Fibroblast of skin of right biceps (primary cell): ENCODE measurements at regions not wholly inside any gene's neighbourhood (a gene's known extent, or its start where the extent isn't known, plus 50 kb on each side); places are given as distances from the start of the nearest gene placed in this dataset.
"Not testable (repeated sequence)": the region's sequence is repeated elsewhere in the genome, so short reads cannot be mapped to it uniquely, and the experiment has no call there.

Experiments used
- DNase-seq: peaks from one replicate; pipeline ENCODE4 v3.0.0-alpha.2; 2013

- DNase-seq: no peak
Measured at GRCh38 chr12:25883026-25883916, 75.2 kb upstream of the RASSF8 start.

GRCh38 chr12:25884024-25884919 is 74.2 kb upstream of the RASSF8 start:
- DNase-seq: no peak

GRCh38 chr12:25884920-25885234 is 73.6 kb upstream of the RASSF8 start:
- no peak for DNase-seq

- no peak for DNase-seq
Measured at GRCh38 chr12:25886396-25886795, 72.1 kb upstream of the RASSF8 start.

- DNase-seq: no peak
Measured at GRCh38 chr12:25887367-25887766, 71.1 kb upstream of the RASSF8 start.

GRCh38 chr12:25889185-25889584 is 69.3 kb upstream of the RASSF8 start:
- no peak for DNase-seq

- not testable (repeated sequence) for DNase-seq
Measured at GRCh38 chr12:25891095-25891494, 67.4 kb upstream of the RASSF8 start.

- DNase-seq: no peak
Measured at GRCh38 chr12:25894759-25895158, 63.7 kb upstream of the RASSF8 start.

GRCh38 chr12:25896981-25897380 is 61.5 kb upstream of the RASSF8 start:
- no peak for DNase-seq

GRCh38 chr12:25903603-25904245 is 54.8 kb upstream of the RASSF8 start:
- peak; percentile 19 for DNase-seq

- DNase-seq: peak; percentile 37
Measured at GRCh38 chr12:25904442-25904841, 54.0 kb upstream of the RASSF8 start.

- DNase-seq: no peak
Measured at GRCh38 chr12:25906651-25907340, 51.7 kb upstream of the RASSF8 start.
